ELF-1 (cell line): ENCODE measurements at regions not wholly inside any gene's neighbourhood (a gene's known extent, or its start where the extent isn't known, plus 50 kb on each side); places are given as distances from the start of the nearest gene placed in this dataset.
A peak's percentile ranks its signal among the peaks of the same experiment; 100 is the strongest.
"Not testable (repeated sequence)": the region's sequence is repeated elsewhere in the genome, so short reads cannot be mapped to it uniquely, and the experiment has no call there.

Experiments used
- DNase-seq: peaks from one replicate; pipeline ENCODE4 v3.0.0-alpha.2; 2016; ENCODE audit warnings: low read depth, low spot score

DNA sequence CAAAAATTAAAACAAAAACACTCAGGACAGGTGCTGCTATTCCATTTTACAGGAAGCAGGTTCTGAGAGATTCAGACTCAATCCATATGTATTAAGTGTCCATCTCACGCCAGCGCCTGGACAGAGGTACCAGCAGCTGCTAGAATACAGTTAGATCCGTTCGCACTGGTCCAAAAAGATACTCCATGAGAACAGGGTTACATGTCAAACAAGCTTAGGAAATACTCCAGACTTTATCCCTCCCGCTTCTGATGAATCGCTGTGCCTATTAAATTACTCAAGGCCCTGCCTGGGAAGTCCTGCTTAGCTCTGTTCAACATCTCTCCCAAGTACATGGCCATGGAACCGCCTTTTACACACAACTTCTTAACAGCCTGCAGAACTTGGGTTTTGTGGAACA, 50.2 kb upstream of the SLC35C1 start:
- DNase-seq, result no peak

DNA sequence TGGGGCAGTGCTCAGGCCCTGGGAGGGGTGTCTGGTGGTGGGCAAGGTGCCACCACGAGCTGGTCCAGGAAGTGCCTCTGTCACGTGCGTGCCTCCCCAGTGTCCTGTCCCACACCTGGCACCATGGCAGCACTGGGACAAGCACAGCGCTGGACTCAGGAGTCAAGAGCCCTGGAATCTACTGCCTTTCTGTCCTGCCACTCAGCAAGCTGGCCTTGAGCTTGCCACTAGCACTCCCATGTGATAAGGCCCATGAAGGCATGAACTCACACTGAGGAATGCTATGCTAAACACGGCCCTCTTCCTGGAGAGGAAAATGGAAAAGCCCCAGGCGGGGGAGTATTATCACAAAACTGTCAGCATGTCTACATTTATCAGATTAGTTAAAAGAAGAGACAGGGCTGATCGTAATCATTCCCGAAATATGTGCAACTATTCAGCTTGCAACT, 50.7 kb upstream of the SLC35C1 start:
- DNase-seq, result peak; percentile 34

DNA sequence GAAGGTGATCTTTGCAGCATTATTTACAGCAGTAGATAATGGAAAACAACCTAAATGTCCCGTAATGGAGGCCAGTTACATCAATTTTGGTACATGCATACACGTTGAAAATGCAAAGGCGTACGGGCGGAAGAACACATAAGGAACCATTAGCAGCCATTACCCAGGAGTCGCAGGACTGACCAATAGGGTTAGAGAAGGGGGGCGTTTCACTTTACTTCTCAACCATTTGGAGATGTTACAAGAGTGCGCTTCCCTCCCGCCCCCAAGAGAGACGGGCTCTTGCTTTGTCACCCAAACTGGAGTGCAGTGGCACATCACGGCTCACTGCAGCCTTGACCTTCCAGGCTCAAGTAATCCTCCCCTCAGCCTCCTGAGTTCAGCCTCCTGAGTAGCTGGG, 52.8 kb upstream of the SLC35C1 start:
- no peak for DNase-seq

DNA sequence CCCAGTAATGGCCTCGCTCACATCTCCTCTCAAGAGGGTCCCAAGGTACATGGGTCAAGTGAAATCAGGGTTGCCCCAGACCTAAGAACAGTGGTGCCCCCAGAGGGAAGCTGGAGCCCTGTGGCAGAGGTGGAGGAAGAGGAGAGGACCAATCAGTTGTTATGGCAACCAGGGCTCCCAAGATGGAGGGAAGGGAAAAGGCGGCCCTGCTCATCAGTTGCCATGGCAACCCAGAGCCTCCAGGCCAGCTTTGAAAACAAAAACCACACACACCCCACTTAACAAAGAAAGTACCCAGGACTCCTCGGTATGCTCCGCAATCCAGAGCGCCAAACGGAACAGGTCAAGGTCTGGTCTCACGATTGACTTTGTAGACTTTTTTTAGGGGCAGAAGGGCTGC, 53.5 kb upstream of the SLC35C1 start:
- DNase-seq, result peak; percentile 91

DNA sequence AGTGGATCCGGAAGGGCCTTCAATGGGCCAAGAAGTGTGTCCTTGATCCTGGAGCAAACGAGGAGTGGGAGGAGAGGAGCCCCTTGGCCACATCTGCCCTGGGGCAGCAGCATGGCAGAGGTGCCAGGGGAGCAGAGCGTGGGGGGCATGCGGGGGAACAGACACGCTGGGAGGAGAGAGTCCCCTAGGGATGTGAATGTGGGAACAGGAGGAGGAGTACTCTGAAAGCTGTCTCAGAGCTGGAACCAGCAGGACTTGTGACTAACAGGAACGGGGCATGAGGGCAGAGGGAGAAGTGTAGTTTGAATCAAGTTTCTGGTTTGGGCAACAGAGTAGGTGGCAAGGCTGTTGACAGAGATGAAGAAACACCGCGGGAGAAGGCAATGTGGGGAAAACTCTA, 54.5 kb upstream of the SLC35C1 start:
- DNase-seq, result no peak

DNA sequence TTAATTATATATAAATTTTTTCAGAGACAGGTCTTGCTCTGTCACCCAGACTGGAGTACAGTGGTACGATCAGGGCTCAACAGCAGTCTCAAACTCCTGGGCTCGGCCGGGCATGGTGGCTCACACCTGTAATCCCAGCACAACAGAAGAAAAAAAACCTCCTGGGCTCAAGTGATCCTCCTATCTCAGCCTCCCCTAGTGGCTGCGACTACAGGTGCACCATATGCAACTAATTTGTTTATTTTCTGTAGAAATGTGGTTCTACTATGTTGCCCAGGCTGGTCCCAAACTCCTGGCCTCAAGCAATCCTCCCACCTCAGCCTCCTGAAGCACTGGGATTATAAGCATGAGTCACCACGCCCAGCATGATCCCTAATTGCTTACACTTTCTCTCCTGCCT, 56.1 kb upstream of the SLC35C1 start:
- no peak for DNase-seq

DNA sequence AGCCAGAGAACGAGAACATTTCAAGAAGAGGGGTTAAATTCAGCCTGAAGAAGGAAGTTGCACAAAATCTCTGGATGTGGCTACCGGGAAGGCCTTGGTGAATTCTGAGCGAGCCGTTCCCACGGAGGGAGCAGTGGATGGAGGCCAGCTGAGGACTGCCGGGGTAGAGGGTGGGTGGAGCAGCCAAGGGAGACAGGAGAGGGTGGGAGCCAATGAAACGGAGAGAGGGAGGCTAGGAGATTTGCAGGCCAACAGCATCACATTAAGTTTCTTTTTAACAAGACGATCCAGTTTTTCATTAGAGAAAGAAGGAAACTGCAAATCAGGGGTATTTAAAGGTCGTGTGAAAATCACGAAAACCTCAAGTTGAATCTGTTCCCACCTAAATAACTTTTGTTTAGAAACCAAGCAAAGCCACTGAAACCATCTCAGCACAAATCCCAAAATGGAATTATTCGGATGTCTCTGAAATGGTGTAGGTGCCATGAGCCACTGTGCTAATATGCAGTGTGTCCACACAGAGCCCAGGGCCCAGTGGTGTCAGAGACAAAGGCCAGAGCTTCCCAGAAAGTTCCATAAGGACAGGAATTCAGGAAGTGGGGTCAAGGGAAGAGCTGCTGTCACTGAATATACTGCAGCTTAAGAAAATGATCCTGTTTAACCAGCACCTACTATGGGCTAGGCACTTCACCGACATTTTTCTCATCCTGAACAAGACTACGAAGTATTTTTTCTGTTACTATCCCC, 59.7 kb upstream of the SLC35C1 start:
- DNase-seq, result no peak

DNA sequence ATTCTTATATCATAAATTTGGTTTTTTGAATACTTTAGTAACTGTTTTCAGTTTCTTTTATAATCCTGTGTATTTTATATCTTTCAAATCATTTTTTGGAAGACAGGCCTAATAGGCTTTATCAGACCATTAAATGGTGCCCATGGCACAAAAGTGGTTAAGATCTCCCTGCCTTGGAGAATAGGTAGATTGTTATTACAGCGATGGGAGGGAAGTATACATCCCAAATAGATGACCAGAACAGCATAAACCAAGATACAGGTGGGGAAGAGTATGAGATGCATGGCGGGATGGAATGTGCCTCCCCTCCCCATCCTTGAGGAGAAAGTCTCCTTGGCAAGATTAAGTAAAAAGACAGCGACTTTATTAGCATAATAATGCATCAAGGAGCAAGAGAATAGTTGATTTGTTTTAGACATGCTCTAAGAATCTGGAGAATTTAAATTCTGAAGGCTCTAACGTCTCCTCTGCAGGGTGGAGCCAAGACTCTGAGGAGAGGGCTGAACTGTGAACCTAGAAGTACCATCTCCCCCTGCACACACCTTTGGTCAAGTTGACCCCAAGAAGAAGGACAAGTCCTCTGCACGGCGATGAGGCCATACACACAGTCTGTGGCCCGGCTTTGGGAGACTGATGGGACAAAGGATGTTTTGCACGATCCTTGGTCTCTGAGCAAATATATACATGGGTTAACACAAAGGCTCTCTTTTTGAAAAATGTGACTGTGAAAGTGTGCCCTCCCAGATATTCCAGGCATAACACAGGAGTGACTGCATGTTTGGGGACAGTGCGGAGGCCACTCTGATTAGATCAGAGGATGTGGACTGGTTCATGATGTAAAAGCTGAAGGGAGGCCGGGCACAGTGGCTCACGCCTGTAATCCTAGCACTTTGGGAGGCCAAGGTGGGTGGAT, 61.1 kb upstream of the SLC35C1 start:
- no peak for DNase-seq

DNA sequence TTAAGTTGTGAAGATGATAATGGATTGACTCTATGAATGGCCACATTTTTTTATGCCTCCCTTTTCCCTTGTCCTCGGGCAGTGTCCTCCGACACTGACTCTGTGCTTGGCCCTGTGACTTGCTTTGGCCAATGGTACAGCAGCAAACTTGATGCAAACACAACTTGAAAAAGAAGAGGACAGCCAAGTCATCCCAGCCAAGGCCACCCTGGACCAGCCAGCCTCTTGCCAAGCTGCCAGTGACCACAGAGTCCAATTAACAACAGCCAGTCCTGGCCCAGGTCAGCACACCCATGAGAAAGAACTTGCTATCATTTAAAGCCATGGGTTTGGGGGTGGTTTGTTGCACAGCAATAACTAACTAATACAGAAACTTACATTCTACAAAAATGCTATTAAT, 63.4 kb upstream of the SLC35C1 start:
- DNase-seq, result no peak

DNA sequence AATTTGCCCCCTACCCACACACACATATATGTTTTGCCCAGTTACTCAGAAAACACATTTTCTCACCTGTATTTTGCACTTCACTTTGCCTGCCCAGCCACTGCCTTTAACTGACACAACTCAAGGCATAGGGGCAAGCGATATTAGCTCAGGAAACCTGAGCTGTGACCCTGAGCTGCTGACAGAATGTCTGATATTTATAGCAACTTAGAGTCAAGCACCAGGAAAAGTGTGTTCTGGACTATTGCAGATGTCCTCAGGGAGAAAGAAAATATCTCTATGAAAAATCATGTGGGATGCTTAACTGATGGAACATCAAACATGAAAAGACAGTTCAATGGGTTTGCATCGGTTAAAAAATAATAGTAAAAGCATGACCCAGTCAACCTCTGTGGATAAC, 63.9 kb upstream of the SLC35C1 start:
- no peak for DNase-seq

DNA sequence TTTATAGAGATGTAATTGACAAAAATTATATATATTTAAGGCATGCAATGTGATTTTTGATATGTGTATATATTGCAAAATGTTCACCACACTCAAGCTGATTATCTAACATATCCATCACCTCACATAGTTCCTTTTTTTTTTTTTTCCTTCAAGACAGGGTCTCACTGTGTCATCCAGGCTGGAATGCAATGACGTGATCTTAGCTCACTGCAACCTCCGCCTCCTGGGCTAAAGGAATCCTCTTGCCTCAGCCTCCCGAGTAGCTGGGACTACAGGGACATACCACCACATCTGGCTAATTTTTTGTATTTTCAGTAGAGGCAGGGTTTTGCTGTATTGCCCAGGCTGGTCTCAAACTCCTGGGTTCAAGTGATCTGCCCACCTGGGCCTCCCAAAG, 65.1 kb upstream of the SLC35C1 start:
- DNase-seq, result no peak

DNA sequence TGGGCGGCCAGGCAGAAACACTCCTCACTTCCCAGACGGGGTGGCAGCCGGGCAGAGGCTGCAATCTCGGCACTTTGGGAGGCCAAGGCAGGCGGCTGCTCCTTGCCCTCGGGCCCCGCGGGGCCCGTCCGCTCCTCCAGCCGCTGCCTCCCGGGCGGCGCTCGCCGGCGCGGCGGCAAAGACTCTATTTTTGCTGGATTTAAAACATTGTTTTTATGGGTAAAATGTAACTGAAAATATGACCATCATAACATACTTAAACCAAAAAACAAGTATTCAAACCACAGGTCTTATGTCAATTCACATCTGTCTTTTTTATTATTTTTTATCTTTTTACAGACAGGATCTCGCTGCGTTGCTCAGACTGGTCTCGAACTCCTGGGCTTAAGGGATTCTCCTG, 65.9 kb upstream of the SLC35C1 start:
- DNase-seq, result not testable (repeated sequence)

DNA sequence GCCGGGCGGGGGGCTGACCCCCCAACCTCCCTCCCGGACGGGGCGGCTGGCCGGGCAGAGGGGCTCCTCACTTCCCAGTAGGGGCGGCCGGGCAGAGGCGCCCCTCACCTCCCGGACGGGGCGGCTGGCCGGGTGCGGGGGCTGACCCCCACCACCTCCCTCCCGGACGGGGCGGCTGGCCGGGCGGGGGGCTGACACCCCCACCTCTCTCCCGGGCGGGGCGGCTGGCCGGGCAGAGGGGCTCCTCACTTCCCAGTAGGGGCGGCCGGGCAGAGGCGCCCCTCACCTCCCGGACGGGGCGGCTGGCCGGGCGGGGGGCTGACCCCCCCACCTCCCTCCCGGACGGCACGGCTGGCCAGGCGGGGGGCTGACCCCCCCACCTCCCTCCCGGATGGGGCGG, 66.8 kb upstream of the SLC35C1 start:
- DNase-seq, result not testable (repeated sequence)

DNA sequence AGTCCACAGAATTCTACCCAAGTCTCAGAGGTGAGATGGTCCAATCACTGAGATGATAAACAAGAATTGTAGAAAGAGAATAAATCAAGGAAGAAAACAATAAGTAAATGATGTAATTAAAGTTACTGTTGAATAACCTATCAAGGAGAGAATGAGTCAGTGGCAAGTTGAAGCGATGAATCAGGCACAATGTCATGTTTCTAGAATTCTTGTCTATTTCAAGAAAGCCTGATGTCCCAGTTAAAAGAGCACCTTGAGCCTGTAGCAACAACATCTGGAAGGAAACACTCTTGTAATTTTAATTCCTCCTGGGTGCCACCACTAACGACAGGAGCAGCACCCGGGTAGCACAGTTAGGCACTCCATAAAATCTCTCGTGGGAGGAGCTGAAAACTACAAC, 67.9 kb upstream of the SLC35C1 start:
- no peak for DNase-seq

DNA sequence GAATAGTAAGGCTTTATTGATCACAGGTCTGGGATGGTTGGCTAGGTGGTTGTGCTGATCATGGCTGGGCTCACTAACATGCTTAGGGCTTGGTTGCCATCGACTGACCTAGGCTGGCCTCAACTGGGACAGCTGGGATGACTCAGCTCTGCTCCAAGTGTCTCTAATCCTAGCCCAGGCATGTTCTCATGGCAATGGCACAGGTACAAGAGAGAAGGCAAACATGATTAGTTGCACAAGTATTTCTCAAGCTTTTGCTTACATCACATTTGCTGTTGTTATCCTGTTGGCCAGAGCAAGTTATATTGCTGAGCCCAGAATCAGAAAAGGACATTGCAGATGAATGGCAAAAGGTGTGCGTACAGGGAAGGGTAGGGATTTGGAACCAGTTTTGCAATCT, 68.5 kb upstream of the SLC35C1 start:
- DNase-seq, result no peak

DNA sequence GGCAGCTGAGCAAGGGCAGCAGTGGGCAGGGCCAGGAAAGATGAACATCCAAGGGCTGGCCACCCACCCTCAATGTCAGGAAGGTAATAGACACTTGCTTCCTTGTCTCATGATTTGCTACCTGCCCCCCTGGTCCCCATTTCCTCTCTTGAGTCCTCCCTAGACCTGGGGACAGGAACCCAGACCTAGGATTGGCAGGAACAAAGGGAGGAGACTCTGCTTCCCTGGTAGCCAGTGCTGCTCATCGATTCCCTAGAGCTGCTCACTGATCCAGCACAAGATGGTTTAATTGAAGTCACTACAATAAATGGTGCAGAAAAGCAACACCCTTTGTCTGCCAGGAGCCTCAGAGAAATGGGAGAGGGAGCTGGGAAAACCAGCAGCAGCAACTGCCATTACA, 67.8 kb upstream of the CHST1 start:
- DNase-seq, result no peak

DNA sequence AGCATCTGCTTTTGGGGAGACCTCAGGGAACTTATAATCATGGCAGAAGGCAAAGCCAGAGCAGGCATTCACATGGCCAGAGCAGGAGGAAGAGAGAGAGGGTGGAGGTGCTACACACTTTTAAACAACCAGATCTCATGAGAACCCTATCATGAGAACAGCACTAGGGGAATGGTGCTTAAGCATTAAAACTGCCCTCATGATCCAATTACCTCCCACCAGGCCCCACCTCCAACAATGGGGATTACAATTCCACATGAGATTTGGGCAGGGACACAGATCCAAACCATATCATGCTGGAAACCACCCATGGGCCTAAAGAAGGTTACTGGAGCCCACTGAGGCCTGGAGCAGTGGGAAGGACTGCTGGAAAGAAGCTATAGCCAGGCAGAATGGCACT, 66.9 kb upstream of the CHST1 start:
- DNase-seq, result no peak

DNA sequence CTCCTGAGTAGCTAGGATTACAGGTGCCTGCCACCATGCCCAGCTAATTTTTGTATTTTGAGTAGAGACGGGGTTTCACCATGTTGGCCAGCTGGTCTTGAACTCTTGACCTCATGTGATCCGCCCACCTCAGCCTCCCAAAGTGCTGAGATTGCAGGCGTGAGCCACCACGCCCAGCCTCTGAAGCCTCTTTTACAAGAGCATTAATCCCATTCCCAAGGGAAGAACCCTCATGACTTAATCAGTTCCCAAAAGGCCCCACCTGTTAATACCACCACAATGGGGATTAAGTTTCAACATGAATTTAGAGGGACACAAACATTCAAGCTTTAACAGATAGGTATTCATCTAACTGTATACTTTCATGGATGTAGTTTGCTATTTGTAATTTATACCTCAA, 65.7 kb upstream of the CHST1 start:
- not testable (repeated sequence) for DNase-seq

DNA sequence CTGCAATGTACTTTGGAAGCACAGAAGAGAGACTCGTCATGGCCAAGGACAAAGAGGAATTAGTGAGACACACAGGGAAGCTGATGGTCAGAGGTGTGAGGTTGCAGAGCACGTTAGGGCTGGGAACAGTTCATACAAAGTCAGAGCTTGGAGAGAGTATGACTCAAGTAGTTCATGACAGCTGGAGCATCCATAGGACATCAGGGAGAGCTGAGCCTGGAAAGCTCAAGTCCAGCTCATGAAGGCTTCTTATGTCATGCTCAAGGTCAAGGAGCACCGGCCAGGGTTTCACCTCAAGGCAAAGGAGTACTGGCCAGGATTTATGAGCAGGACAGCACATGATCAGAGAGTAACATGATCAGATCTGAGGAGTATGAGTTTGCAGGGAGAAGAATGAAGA, 64.6 kb upstream of the CHST1 start:
- DNase-seq, result no peak

DNA sequence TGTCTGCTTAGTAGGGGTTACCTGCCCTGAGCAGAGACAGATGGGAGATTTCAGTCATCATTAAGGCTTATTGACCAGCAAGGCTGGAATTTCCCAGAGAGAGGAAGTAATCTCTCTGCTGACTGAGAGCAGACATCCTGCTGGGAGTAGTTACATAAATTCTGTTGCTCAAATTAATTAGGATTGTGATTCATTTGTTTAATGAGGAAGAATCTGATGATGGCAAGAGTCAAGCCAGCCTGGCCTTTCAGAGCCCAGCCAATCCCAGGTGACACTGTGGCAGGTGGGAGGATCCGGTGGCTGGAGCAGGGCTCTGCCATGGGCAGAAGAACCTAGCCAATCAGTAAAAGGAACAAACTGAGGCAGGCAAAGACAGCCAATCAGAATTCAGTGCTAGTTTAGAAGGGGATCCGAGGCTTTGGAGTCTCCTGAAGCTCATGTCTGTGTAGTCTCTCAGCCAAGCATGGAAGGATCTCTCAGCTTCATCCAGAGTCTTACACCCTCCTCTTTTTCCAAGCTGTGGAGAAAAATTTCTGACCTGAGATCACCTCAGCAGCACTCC, 61.2 kb upstream of the CHST1 start:
- DNase-seq, result no peak

DNA sequence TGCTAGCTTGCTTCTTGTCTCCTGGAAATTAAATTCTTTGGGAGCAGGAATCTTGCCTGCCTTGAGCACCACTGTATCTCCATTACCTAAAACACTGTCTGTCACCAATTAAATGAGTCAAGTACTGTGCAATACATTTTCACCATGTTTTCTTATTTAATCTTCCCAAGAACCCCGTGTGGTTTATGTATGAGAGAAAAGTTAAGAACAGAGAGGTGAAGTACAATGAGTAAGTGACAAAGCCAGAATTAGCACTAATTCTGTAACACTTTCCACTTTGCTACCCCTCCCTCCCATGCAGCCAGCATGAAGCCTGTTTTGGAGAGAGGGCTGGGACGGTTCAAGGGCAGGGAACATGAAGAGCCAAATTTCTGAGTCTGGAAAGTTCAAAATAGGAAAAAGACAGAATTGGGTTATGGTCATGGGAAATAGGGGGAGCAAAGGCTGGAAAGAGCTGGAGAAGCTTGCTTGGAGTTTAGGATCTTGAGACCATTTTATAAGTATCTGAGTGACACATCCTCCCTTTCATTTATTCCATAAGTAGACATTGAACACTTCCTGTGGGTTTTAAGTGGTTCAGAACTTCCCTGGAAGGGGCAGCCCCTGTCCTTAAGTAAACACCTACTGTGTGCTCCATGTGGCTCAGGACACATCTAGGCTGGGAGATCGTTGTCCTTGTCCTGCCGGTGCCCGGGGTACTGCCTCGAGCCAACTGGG, 60.5 kb upstream of the CHST1 start:
- DNase-seq, result no peak

DNA sequence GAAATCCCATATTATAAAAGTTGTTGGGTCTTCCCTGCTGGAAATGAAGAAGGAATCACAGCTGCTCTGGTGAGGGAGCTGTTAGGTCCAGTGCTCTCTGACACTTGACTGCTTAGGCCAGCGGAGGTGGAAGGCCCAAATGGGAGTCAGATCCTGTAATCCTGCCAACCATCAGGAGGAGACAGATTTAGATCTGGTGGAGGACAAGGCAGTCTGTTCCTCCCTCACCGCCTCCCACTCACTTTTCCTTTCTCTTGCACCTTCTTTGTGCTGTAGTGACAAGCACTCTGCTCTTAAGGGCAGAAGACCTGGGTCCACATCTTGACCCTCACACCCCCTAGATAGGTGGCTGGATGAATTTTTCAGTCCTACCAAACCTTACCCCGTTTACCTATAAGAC, 59.7 kb upstream of the CHST1 start:
- no peak for DNase-seq
